ENCODE measurements at regions not wholly inside any gene's neighbourhood (a gene's known extent, or its start where the extent isn't known, plus 50 kb on each side); places are given as distances from the start of the nearest gene placed in this dataset.

DNA sequence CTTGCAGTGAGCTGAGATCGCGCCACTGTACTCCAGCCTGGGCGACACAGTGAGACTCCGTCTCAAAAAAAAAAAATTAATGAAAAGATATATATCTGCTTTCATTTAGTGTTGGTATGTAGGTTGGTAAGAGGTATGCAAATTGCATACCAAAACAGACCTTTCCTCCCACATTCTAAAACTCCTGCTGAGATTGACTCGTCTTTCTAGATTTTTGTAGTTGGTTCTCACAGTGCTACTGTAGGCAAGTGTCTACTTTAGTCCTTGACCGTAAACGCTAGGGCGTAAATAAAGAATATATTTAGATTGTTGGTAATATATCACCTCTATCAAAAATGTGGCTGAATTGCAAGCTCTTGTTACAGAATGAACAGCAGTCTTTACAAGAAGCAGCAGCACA lies 445.9 kb downstream of the CHSY3 start:
- H3K36me3 ChIP-seq = no peaks in the 10 kb centered on the region
- DNase-seq (no peak), ATAC-seq (no peak)
- H3K9me3 ChIP-seq = no peaks in the 10 kb centered on the region
- 81% methylated on average over 8 of the region's 8 CpGs for WGBS (ENCODE audit: insufficient coverage, low coverage, low lambda C conversion rate, missing lambda C conversion rate)
- intact Hi-C loops (cut with DNase I) = no loop called here
- H3K4me1 ChIP-seq = no peaks in the 10 kb centered on the region
- TF ChIP-seq POLR2A (IDR thresholded peaks at IDR 0.05) = no peak
- TF ChIP-seq, protein P1, sequence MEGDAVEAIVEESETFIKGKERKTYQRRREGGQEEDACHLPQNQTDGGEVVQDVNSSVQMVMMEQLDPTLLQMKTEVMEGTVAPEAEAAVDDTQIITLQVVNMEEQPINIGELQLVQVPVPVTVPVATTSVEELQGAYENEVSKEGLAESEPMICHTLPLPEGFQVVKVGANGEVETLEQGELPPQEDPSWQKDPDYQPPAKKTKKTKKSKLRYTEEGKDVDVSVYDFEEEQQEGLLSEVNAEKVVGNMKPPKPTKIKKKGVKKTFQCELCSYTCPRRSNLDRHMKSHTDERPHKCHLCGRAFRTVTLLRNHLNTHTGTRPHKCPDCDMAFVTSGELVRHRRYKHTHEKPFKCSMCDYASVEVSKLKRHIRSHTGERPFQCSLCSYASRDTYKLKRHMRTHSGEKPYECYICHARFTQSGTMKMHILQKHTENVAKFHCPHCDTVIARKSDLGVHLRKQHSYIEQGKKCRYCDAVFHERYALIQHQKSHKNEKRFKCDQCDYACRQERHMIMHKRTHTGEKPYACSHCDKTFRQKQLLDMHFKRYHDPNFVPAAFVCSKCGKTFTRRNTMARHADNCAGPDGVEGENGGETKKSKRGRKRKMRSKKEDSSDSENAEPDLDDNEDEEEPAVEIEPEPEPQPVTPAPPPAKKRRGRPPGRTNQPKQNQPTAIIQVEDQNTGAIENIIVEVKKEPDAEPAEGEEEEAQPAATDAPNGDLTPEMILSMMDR (IDR thresholded peaks at IDR 0.05) = no peak
- H3K4me3 ChIP-seq = no peak overlapping the region
- H3K27me3 ChIP-seq = no peaks in the 10 kb centered on the region
- no peak overlapping the region for H3K27ac ChIP-seq

DNA sequence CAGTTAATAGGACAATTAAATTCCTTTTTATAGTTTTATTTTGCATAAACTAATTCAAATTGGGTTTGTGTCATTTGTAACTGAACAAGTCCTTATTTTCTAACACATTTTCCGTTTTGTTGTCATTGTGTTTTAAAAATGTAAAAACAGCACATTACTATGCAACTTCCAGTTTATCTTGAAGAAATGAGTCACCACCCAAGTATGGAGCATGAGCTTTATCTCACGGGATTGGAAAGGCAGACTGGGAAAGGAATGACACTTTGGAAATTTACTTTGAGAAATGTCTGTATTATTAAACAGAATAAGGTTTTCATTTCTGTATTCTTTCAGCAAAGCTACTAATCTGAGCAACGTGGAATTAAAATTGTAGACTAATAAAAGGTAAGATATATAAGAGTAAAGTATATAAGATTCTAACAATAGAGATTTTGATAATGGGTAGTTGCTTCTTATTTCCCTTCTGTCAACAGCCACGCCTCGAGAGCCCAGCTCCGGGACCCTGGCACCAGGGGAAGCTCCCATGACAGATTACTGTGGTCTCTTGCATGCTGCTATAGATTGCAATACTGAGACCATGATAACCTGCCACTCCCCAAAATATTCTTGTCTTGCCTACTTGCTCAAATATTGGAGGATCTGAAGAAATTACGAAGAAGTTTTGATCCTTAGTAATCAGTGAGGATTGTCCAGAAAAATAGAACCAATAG lies 433.1 kb downstream of the CHSY3 start:
- no peaks in the 10 kb centered on the region for H3K4me1 ChIP-seq
- TF ChIP-seq, protein P1 (IDR thresholded peaks at IDR 0.05) = no peak
- no peak for TF ChIP-seq POLR2A (IDR thresholded peaks at IDR 0.05)
- H3K27ac ChIP-seq = no peak overlapping the region
- WGBS (ENCODE audit: insufficient coverage, low coverage, low lambda C conversion rate, missing lambda C conversion rate) = 44% methylated on average over 7 of the region's 7 CpGs
- intact Hi-C loops (cut with DNase I) = no loop called here
- no peak for ATAC-seq
- DNase-seq = no peak
- H3K27me3 ChIP-seq = no peaks in the 10 kb centered on the region
- H3K36me3 ChIP-seq = no peaks in the 10 kb centered on the region
- no peak overlapping the region for H3K4me3 ChIP-seq
- no peaks in the 10 kb centered on the region for H3K9me3 ChIP-seq

DNA sequence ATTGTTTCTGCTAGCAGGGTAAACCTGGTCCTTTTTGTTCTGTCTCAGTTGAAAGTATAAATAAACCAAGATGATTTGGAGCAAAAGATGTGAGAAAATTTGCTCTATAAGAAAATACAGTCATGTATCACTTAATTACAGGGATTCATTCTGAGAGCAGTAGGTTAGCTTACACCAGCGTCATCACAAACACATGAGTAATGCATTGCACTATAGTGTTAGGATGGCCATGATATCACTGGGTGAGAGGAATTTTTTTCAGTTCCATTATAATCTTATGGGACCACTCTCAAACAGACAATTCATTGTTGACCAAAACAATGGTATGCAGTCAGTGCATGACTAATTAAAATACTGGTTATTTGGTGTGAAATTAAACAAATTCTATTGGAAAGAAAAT lies 430.9 kb downstream of the CHSY3 start:
- 52% methylated on average over 1 of the region's 1 CpG for WGBS (ENCODE audit: insufficient coverage, low coverage, low lambda C conversion rate, missing lambda C conversion rate)
- no peaks in the 10 kb centered on the region for H3K9me3 ChIP-seq
- H3K4me1 ChIP-seq = no peaks in the 10 kb centered on the region
- no peak for ATAC-seq
- H3K4me3 ChIP-seq = no peak overlapping the region
- H3K27me3 ChIP-seq = no peaks in the 10 kb centered on the region
- no peaks in the 10 kb centered on the region for H3K36me3 ChIP-seq
- H3K27ac ChIP-seq = no peak overlapping the region
- no peak for DNase-seq
- intact Hi-C loops (cut with DNase I) = no loop called here
- TF ChIP-seq, protein P1 (IDR thresholded peaks at IDR 0.05) = no peak
- TF ChIP-seq POLR2A (IDR thresholded peaks at IDR 0.05) = no peak

DNA sequence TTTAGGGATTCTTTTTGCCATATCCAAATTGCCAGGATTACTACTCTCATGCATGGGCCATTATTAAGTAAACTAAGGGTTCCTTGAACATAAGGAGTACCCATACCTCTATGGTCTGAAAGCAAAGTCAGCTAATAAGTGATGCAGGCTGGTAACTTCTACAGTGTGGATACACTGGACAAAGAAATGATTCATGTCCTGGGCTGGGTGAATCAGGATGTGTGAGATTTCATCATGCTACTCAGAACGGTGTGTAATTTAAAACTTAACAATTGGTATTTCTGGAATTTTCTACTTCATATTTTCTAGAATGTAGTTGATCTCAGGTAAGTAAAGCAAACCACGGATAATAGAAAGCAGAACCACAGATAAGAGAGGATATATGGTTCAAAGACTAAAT lies 428.8 kb downstream of the CHSY3 start:
- no peaks in the 10 kb centered on the region for H3K36me3 ChIP-seq
- DNase-seq (no peak), ATAC-seq (no peak)
- no peaks in the 10 kb centered on the region for H3K9me3 ChIP-seq
- H3K27me3 ChIP-seq = no peaks in the 10 kb centered on the region
- no peaks in the 10 kb centered on the region for H3K4me1 ChIP-seq
- TF ChIP-seq, protein P1 (IDR thresholded peaks at IDR 0.05) = no peak
- no peak for TF ChIP-seq POLR2A (IDR thresholded peaks at IDR 0.05)
- no peak overlapping the region for H3K4me3 ChIP-seq
- WGBS (ENCODE audit: insufficient coverage, low coverage, low lambda C conversion rate, missing lambda C conversion rate) = 43% methylated on average over 2 of the region's 2 CpGs
- intact Hi-C loops (cut with DNase I) = no loop called here
- H3K27ac ChIP-seq = no peak overlapping the region

Data from right lobe of liver (tissue), 6 donors.